A549 (cell line): ENCODE measurements at regions not wholly inside any gene's neighbourhood (a gene's known extent, or its start where the extent isn't known, plus 50 kb on each side); places are given as distances from the start of the nearest gene placed in this dataset.

Source experiments
- ATAC-seq, 2 experiments: fragments of 200-7000 bp in 1 of 2; fragments of >200 bp in 1 of 2; cut with Nextera tagmentation in 1 of 2; cut with Tn5 transposase in 1 of 2; 3 replicates each; pipeline versions ENCODE4 v1.8.0 to v1.9.1; 2018 to 2020; ENCODE audit warnings: mild to moderate bottlenecking in 1 of 2, moderate library complexity in 1 of 2
- CTCF ChIA-PET: fragments of 300-600 bp; sonication (Branson Sonifier 250); formaldehyde crosslinking; extraction: SDS; loops from one replicate; lab custom pipeline; 2021; ENCODE audit warnings: antibody characterized with exemption, inconsistent platforms; lab: Yijun Ruan, JAX
- POLR2A ChIA-PET: fragments of 350-600 bp; formaldehyde crosslinking; extraction: SDS; loops from one replicate; lab custom pipeline; 2021; ENCODE audit warnings: antibody characterized with exemption, inconsistent platforms; lab: Yijun Ruan, JAX
- DNase-seq, 2 experiments: peaks; one replicate each; pipeline versions ENCODE4 v3.0.0 to v3.0.0-alpha.2; 2011 to 2016; ENCODE audit warnings: low read depth in 1 of 2, low spot score in 1 of 2
- FAIRE-seq: peaks from 2 replicates; lab custom pipeline; 2011; peaks lifted over from hg19 to GRCh38; lab: Jason Lieb, UNC
- H3K27ac ChIP-seq, 2 experiments: fragments of >200 bp; sonication (Bioruptor Twin); formaldehyde crosslinking; 3 replicates each; pipeline ENCODE4 v1.5.1; 2016 to 2017
- H3K4me1 ChIP-seq: fragments of >200 bp; sonication (Bioruptor Twin); formaldehyde crosslinking; 3 replicates; pipeline ENCODE4 v1.6.1; 2016
- H3K4me2 ChIP-seq: fragments of >200 bp; sonication (Bioruptor Twin); formaldehyde crosslinking; 3 replicates; pipeline ENCODE4 v1.6.1; 2016
- H3K4me3 ChIP-seq: fragments of >200 bp; sonication (Bioruptor Twin); formaldehyde crosslinking; 3 replicates; pipeline ENCODE4 v1.5.1; 2016
- H3K9me3 ChIP-seq: fragments of >200 bp; sonication (Bioruptor Twin); formaldehyde crosslinking; 3 replicates; pipeline ENCODE4 v1.6.1; 2016
- CBX2 ChIP-seq: fragments of 200-600 bp; sonication (generic); IDR thresholded peaks from 2 replicates; pipeline ENCODE4 v1.6.1; 2016; ENCODE audit warnings: low read depth, mild to moderate bottlenecking, borderline replicate concordance
- ELK1 ChIP-seq: fragments of 150-350 bp; IDR thresholded peaks from 2 replicates; pipeline ENCODE4 v1.6.1; 2014; ENCODE audit warnings: low read depth, mild to moderate bottlenecking, low read length
- FOSL2 ChIP-seq, 2 experiments: fragments of 450-650 bp in 1 of 2; fragments of >200 bp in 1 of 2; sonication (Bioruptor Twin) in 1 of 2; formaldehyde crosslinking; IDR thresholded peaks; 2 replicates each; pipeline versions ENCODE4 v1.5.0 to v1.6.1; 2016 to 2020; ENCODE audit warnings: mild to moderate bottlenecking in 1 of 2, moderate library complexity in 1 of 2
- HDAC2 ChIP-seq: fragments of 200-600 bp; sonication (generic); IDR thresholded peaks from 2 replicates; pipeline ENCODE4 v1.6.1; 2016
- HOXB13 ChIP-seq: fragments of 250-450 bp; sonication (Bioruptor Pico); IDR thresholded peaks from 2 replicates; pipeline ENCODE4 v1.5.0; 2020; ENCODE audit warnings: low read depth, mild to moderate bottlenecking, moderate library complexity
- HOXB5 ChIP-seq: fragments of 250-450 bp; sonication (Bioruptor Pico); IDR thresholded peaks from 2 replicates; pipeline ENCODE4 v1.5.0; 2020; ENCODE audit warnings: mild to moderate bottlenecking, moderate library complexity
- JUNB ChIP-seq: fragments of >200 bp; sonication (Bioruptor Twin); formaldehyde crosslinking; IDR thresholded peaks from 2 replicates; pipeline ENCODE4 v1.6.1; 2016
- MYC ChIP-seq: IDR thresholded peaks from 2 replicates; pipeline ENCODE4 v1.6.1; 2012; ENCODE audit warnings: mild to moderate bottlenecking, inconsistent platforms, low read length, improper control_type of control experiment, borderline replicate concordance
- POLR2AphosphoS2 ChIP-seq: conservative IDR thresholded peaks from 2 replicates; pipeline ENCODE4 v1.6.1; 2012; ENCODE audit warnings: low read length, improper control_type of control experiment, inconsistent platforms
- RAD21 ChIP-seq, 2 experiments: fragments of >200 bp in 1 of 2; sonication (Bioruptor Twin) in 1 of 2; formaldehyde crosslinking in 1 of 2; IDR thresholded peaks in 1 of 2; conservative IDR thresholded peaks in 1 of 2; 2 replicates in 1 of 2; 3 replicates in 1 of 2; pipeline ENCODE4 v1.6.1; 2012 to 2018; ENCODE audit warnings: inconsistent platforms in 1 of 2
- REST ChIP-seq: fragments of 200-600 bp; sonication (generic); IDR thresholded peaks from 2 replicates; pipeline ENCODE4 v1.6.1; 2016; ENCODE audit warnings: antibody characterized with exemption, mild to moderate bottlenecking, moderate library complexity
- SMC3 ChIP-seq: fragments of >200 bp; sonication (Bioruptor Twin); formaldehyde crosslinking; IDR thresholded peaks from 3 replicates; pipeline ENCODE4 v1.6.1; 2018; ENCODE audit warnings: inconsistent platforms
- WGBS: methylation state at CpG from one replicate; pipeline ENCODE4 v1.1.6; 2017; ENCODE audit errors: missing lambda C conversion rate; 5-methylcytosine and 5-hydroxymethylcytosine counted together

DNA sequence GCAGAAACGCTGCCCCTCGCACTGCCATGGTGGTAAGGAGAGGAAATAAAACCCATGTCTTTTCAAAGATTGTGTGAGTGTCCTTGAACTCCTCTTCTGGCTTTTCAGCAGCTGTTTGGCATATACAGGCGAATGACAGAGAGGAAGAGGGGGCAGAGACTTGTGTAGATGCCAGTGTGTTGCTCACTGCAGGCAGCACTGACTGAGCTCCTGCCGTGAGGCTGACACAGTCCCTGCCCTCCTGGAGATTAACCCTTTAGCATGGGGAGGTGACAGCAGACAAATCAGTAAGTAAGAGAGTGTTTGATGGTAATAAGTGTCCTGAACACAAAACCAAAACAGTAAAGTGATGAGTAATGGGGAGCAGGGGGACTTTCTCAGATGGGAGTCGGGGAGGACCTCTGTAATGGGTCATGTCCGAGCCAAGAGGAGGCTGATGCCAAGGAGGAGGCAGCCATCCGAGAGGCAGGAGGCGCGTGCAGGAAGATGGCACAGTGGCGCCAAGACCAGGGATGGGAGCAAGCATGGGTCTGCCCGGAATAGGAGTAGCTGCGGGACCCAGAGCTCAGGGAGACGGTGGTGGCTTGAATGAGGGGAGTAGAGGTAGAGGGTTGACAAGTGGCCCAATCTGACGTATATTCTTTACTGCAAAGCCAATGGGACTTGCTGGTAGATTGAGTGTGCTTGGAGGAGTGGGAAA is 182.2 kb downstream of the FOXO1 start (continued):
- TF ChIP-seq FOSL2 (IDR thresholded peaks at IDR 0.05) (no peak), FOSL2 (CRISPR knock-in tag; IDR thresholded peaks at IDR 0.05) (no peak), SMC3 (no peak), HOXB13 (CRISPR knock-in tag) (no peak), CBX2 (no peak), RAD21 (conservative IDR thresholded peaks at IDR 0.05 in 1 of 2, IDR thresholded peaks at IDR 0.05 in 1 of 2) (no peak), HOXB5 (no peak), HDAC2 (no peak), REST (no peak), POLR2AphosphoS2 (no peak)

DNA sequence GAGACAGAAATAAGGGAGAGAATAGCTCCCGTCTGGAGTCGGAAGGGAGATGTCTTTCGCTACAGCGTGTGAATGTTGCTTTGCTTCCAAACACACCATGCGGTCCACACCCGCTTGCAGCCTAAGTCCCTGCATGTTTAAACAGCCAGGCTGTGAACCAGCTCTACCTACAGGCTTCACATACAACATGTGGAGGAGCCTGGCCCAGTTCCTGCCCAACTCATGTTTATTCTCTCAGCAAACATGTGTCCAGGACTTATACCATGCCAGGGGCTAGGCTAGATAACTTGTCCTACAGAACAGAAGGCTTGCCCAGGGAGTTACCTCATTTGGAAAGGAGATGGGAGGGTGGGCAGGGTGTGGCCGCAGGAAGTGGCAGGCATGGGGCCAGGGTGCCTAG is 181.5 kb downstream of the FOXO1 start:
- no peak for TF ChIP-seq ELK1
- DNase-seq = no peak
- CTCF ChIA-PET = interaction anchor here (0.6 kb wide), 1 partner anchor 173 kb away, joined by 3 read pairs; no protein-coding TSS in a partner anchor
- Histone ChIP-seq H3K4me3 (no peak overlapping the region), H3K4me2 (no peak overlapping the region), H3K27ac (no peak overlapping the region), H3K4me1 (no peaks in the 10 kb centered on the region), H3K9me3 (no peaks in the 10 kb centered on the region)
- ATAC-seq = no peak
- 90% methylated on average over 7 of the region's 7 CpGs for WGBS
- FAIRE-seq = no peak
- POLR2A ChIA-PET = no interaction called here

- Histone ChIP-seq H3K4me2 (no peak overlapping the region), H3K27ac (no peak overlapping the region), H3K4me3 (no peak overlapping the region), H3K4me1 (no peaks in the 10 kb centered on the region), H3K9me3 (no peaks in the 10 kb centered on the region)
- CTCF ChIA-PET = interaction anchor here (0.6 kb wide), 1 partner anchor 198 kb away, joined by 3 read pairs; no protein-coding TSS in a partner anchor
- DNase-seq (no peak), ATAC-seq (no peak), FAIRE-seq (no peak)
- POLR2A ChIA-PET = no interaction called here
- 87% methylated on average over 9 of the region's 12 CpGs for WGBS
- TF ChIP-seq JUNB = no peak
- no peak for TF ChIP-seq MYC
Measured at GRCh38 chr13:40485611-40486517, 180.6 kb downstream of the FOXO1 start.
